HG02798 (cell line): ENCODE measurements at regions not wholly inside any gene's neighbourhood (a gene's known extent, or its start where the extent isn't known, plus 50 kb on each side); places are given as distances from the start of the nearest gene placed in this dataset.

Experiments used
- ATAC-seq: cut with Tn5 transposase; IDR thresholded peaks from one replicate; pipeline ENCODE4 v1.9.1; 2021; ENCODE audit warnings: mild to moderate bottlenecking; ENCODE audit not compliant: unreplicated experiment, poor library complexity

GRCh38 chr1:94624203-94624602 lies 82.6 kb upstream of the F3 start:
- ATAC-seq = no peak

- no peak for ATAC-seq
Measured at GRCh38 chr1:94623560-94624148, 82.1 kb upstream of the F3 start.

GRCh38 chr1:94622757-94623156 lies 81.2 kb upstream of the F3 start:
- ATAC-seq = no peak

GRCh38 chr1:94621802-94622201 lies 80.2 kb upstream of the F3 start:
- ATAC-seq = no peak

- no peak for ATAC-seq
Measured at GRCh38 chr1:94621395-94621794, 79.8 kb upstream of the F3 start.

- no peak for ATAC-seq
Measured at GRCh38 chr1:94620345-94621031, 78.9 kb upstream of the F3 start.

- ATAC-seq = no peak
Measured at GRCh38 chr1:94619731-94620130, 78.2 kb upstream of the F3 start.

- no peak for ATAC-seq
Measured at GRCh38 chr1:94617957-94618739, 76.6 kb upstream of the F3 start.

GRCh38 chr1:94617134-94617805 lies 75.7 kb upstream of the F3 start:
- no peak for ATAC-seq

GRCh38 chr1:94616506-94616905 lies 74.9 kb upstream of the F3 start:
- no peak for ATAC-seq

- ATAC-seq = no peak
Measured at GRCh38 chr1:94614996-94615395, 73.4 kb upstream of the F3 start.

GRCh38 chr1:94614168-94614815 lies 72.7 kb upstream of the F3 start:
- ATAC-seq = no peak

- no peak for ATAC-seq
Measured at GRCh38 chr1:94612525-94613204, 71.1 kb upstream of the F3 start.

- no peak for ATAC-seq
Measured at GRCh38 chr1:94611681-94612475, 70.3 kb upstream of the F3 start.

GRCh38 chr1:94609619-94610018 lies 68.1 kb upstream of the F3 start:
- no peak for ATAC-seq

- no peak for ATAC-seq
Measured at GRCh38 chr1:94608852-94609530, 67.4 kb upstream of the F3 start.

- no peak for ATAC-seq
Measured at GRCh38 chr1:94608142-94608851, 66.7 kb upstream of the F3 start.

GRCh38 chr1:94607398-94607797 lies 65.8 kb upstream of the F3 start:
- ATAC-seq = no peak
